ENCODE measurements at regions not wholly inside any gene's neighbourhood (a gene's known extent, or its start where the extent isn't known, plus 50 kb on each side); places are given as distances from the start of the nearest gene placed in this dataset.
A peak's percentile ranks its signal among the peaks of the same experiment; 100 is the strongest.

- 78 to 88% methylated on average over 2 of the region's 2 CpGs for WGBS, 2 donors
- DNase-seq, result no peak
- H3K9me3 ChIP-seq (ENCODE audit: control insufficient read depth, low read length), result peaks cover 2% of the 10 kb centered on the region
- H3K4me1 ChIP-seq (ENCODE audit: control insufficient read depth in 1 of 2, insufficient read depth in 2 of 2, low read length in 2 of 2), result no peaks in the 10 kb centered on the region
- H3K4me3 ChIP-seq (ENCODE audit: low read length in 2 of 2), result no peak overlapping the region
- H3K36me3 ChIP-seq (ENCODE audit: control insufficient read depth in 1 of 2, insufficient read depth in 2 of 2, low read length in 1 of 2), result no peaks in the 10 kb centered on the region
- intact Hi-C loops (cut with DNase I), result no loop called here
- no peak overlapping the region for H3K27ac ChIP-seq (ENCODE audit: low read depth in 1 of 2, low read length in 2 of 2)
- no peaks in the 10 kb centered on the region for H3K27me3 ChIP-seq (ENCODE audit: control insufficient read depth in 1 of 2, insufficient read depth in 2 of 2, low read length in 1 of 2)
- ATAC-seq (ENCODE audit: low FRiP score), result no peak
These were observed 105.6 kb upstream of the BAIAP2L1 start for GRCh38 chr7:98506471-98506870.

- ATAC-seq (ENCODE audit: low FRiP score) (no peak), DNase-seq (peak in 1 of 2 donors; percentile 36)
- no peak overlapping the region for H3K4me3 ChIP-seq (ENCODE audit: low read length in 2 of 2)
- no peaks in the 10 kb centered on the region for H3K27me3 ChIP-seq (ENCODE audit: control insufficient read depth in 1 of 2, insufficient read depth in 2 of 2, low read length in 1 of 2)
- H3K36me3 ChIP-seq (ENCODE audit: control insufficient read depth in 1 of 2, insufficient read depth in 2 of 2, low read length in 1 of 2), result no peaks in the 10 kb centered on the region
- no peak overlapping the region for H3K27ac ChIP-seq (ENCODE audit: low read depth in 1 of 2, low read length in 2 of 2)
- 44 to 46% methylated on average over 6 of the region's 6 CpGs for WGBS, 2 donors
- intact Hi-C loops (cut with DNase I), result no loop called here
- H3K9me3 ChIP-seq (ENCODE audit: control insufficient read depth, low read length), result peaks cover 14% of the 10 kb centered on the region
- H3K4me1 ChIP-seq (ENCODE audit: control insufficient read depth in 1 of 2, insufficient read depth in 2 of 2, low read length in 2 of 2), result no peaks in the 10 kb centered on the region
These were observed 99.9 kb upstream of the BAIAP2L1 start for GRCh38 chr7:98500764-98501163.

- peak in 1 of 2 donors; percentile 3 for DNase-seq
- no peak overlapping the region for H3K27ac ChIP-seq (ENCODE audit: low read depth in 1 of 2, low read length in 2 of 2)
- H3K4me3 ChIP-seq (ENCODE audit: low read length in 2 of 2), result no peak overlapping the region
- no peaks in the 10 kb centered on the region for H3K36me3 ChIP-seq (ENCODE audit: control insufficient read depth in 1 of 2, insufficient read depth in 2 of 2, low read length in 1 of 2)
- peaks cover 15% of the 10 kb centered on the region for H3K9me3 ChIP-seq (ENCODE audit: control insufficient read depth, low read length)
- H3K27me3 ChIP-seq (ENCODE audit: control insufficient read depth in 1 of 2, insufficient read depth in 2 of 2, low read length in 1 of 2), result no peaks in the 10 kb centered on the region
- H3K4me1 ChIP-seq (ENCODE audit: control insufficient read depth in 1 of 2, insufficient read depth in 2 of 2, low read length in 2 of 2), result no peaks in the 10 kb centered on the region
- intact Hi-C loops (cut with DNase I), result no loop called here
- 72 to 75% methylated on average over 2 of the region's 2 CpGs for WGBS, 2 donors
- ATAC-seq (ENCODE audit: low FRiP score), result no peak
These were observed 95.7 kb upstream of the BAIAP2L1 start for GRCh38 chr7:98496618-98497017.

- Histone ChIP-seq H3K27me3 (ENCODE audit: control insufficient read depth in 1 of 2, insufficient read depth in 2 of 2, low read length in 1 of 2) (no peaks in the 10 kb centered on the region), H3K36me3 (ENCODE audit: control insufficient read depth in 1 of 2, insufficient read depth in 2 of 2, low read length in 1 of 2) (no peaks in the 10 kb centered on the region), H3K4me3 (ENCODE audit: low read length in 2 of 2) (no peak overlapping the region), H3K4me1 (ENCODE audit: control insufficient read depth in 1 of 2, insufficient read depth in 2 of 2, low read length in 2 of 2) (no peaks in the 10 kb centered on the region), H3K9me3 (ENCODE audit: control insufficient read depth, low read length) (peaks cover 15% of the 10 kb centered on the region), H3K27ac (ENCODE audit: low read depth in 1 of 2, low read length in 2 of 2) (no peak overlapping the region)
- no peak for ATAC-seq (ENCODE audit: low FRiP score)
- intact Hi-C loops (cut with DNase I), result no loop called here
- 81 to 85% methylated on average over 11 of the region's 11 CpGs for WGBS, 2 donors
- DNase-seq, result no peak
These were observed 94.5 kb upstream of the BAIAP2L1 start for GRCh38 chr7:98495200-98495955.

GRCh38 chr7:98493030-98493778 is 92.3 kb upstream of the BAIAP2L1 start:
- WGBS, 2 donors, result 69 to 76% methylated on average over 21 of the region's 21 CpGs
- no peak for DNase-seq
- intact Hi-C loops (cut with DNase I), result no loop called here
- peaks cover 12% of the 10 kb centered on the region for H3K9me3 ChIP-seq (ENCODE audit: control insufficient read depth, low read length)
- no peak for ATAC-seq (ENCODE audit: low FRiP score)
- H3K36me3 ChIP-seq (ENCODE audit: control insufficient read depth in 1 of 2, insufficient read depth in 2 of 2, low read length in 1 of 2), result no peaks in the 10 kb centered on the region
- no peaks in the 10 kb centered on the region for H3K4me1 ChIP-seq (ENCODE audit: control insufficient read depth in 1 of 2, insufficient read depth in 2 of 2, low read length in 2 of 2)
- no peaks in the 10 kb centered on the region for H3K27me3 ChIP-seq (ENCODE audit: control insufficient read depth in 1 of 2, insufficient read depth in 2 of 2, low read length in 1 of 2)
- H3K4me3 ChIP-seq (ENCODE audit: low read length in 2 of 2), result no peak overlapping the region
- no peak overlapping the region for H3K27ac ChIP-seq (ENCODE audit: low read depth in 1 of 2, low read length in 2 of 2)

GRCh38 chr7:98488167-98488566 is 87.3 kb upstream of the BAIAP2L1 start:
- DNase-seq (peak in 1 of 2 donors; percentile 2), ATAC-seq (ENCODE audit: low FRiP score) (no peak)
- H3K4me1 ChIP-seq (ENCODE audit: control insufficient read depth in 1 of 2, insufficient read depth in 2 of 2, low read length in 2 of 2), result no peaks in the 10 kb centered on the region
- no peaks in the 10 kb centered on the region for H3K9me3 ChIP-seq (ENCODE audit: control insufficient read depth, low read length)
- H3K4me3 ChIP-seq (ENCODE audit: low read length in 2 of 2), result no peak overlapping the region
- intact Hi-C loops (cut with DNase I), result no loop called here
- H3K36me3 ChIP-seq (ENCODE audit: control insufficient read depth in 1 of 2, insufficient read depth in 2 of 2, low read length in 1 of 2), result no peaks in the 10 kb centered on the region
- H3K27me3 ChIP-seq (ENCODE audit: control insufficient read depth in 1 of 2, insufficient read depth in 2 of 2, low read length in 1 of 2), result no peaks in the 10 kb centered on the region
- H3K27ac ChIP-seq (ENCODE audit: low read depth in 1 of 2, low read length in 2 of 2), result no peak overlapping the region
- WGBS, 2 donors, result 65 to 75% methylated on average over 7 of the region's 7 CpGs

- WGBS, 2 donors, result 67 to 68% methylated on average over 11 of the region's 11 CpGs
- Histone ChIP-seq H3K36me3 (ENCODE audit: control insufficient read depth in 1 of 2, insufficient read depth in 2 of 2, low read length in 1 of 2) (no peaks in the 10 kb centered on the region), H3K27me3 (ENCODE audit: control insufficient read depth in 1 of 2, insufficient read depth in 2 of 2, low read length in 1 of 2) (no peaks in the 10 kb centered on the region), H3K4me1 (ENCODE audit: control insufficient read depth in 1 of 2, insufficient read depth in 2 of 2, low read length in 2 of 2) (no peaks in the 10 kb centered on the region), H3K27ac (ENCODE audit: low read depth in 1 of 2, low read length in 2 of 2) (no peak overlapping the region), H3K4me3 (ENCODE audit: low read length in 2 of 2) (no peak overlapping the region), H3K9me3 (ENCODE audit: control insufficient read depth, low read length) (no peaks in the 10 kb centered on the region)
- DNase-seq (peak in 1 of 2 donors; percentile 34), ATAC-seq (ENCODE audit: low FRiP score) (peak; percentile 7)
- intact Hi-C loops (cut with DNase I), result no loop called here
These were observed 83.2 kb upstream of the BAIAP2L1 start for GRCh38 chr7:98483964-98484545.

- no peak for ATAC-seq (ENCODE audit: low FRiP score)
- no peak overlapping the region for H3K27ac ChIP-seq (ENCODE audit: low read depth in 1 of 2, low read length in 2 of 2)
- no peaks in the 10 kb centered on the region for H3K27me3 ChIP-seq (ENCODE audit: control insufficient read depth in 1 of 2, insufficient read depth in 2 of 2, low read length in 1 of 2)
- no peaks in the 10 kb centered on the region for H3K9me3 ChIP-seq (ENCODE audit: control insufficient read depth, low read length)
- no peaks in the 10 kb centered on the region for H3K4me1 ChIP-seq (ENCODE audit: control insufficient read depth in 1 of 2, insufficient read depth in 2 of 2, low read length in 2 of 2)
- 83% methylated on average over 12 of the region's 12 CpGs for WGBS, 2 donors
- H3K4me3 ChIP-seq (ENCODE audit: low read length in 2 of 2), result no peak overlapping the region
- intact Hi-C loops (cut with DNase I), result no loop called here
- DNase-seq, result peak in 1 of 2 donors; percentile 42
- no peaks in the 10 kb centered on the region for H3K36me3 ChIP-seq (ENCODE audit: control insufficient read depth in 1 of 2, insufficient read depth in 2 of 2, low read length in 1 of 2)
These were observed 82.5 kb upstream of the BAIAP2L1 start for GRCh38 chr7:98483276-98483963.
